Body of pancreas (tissue), 4 donors: ENCODE measurements at regions not wholly inside any gene's neighbourhood (a gene's known extent, or its start where the extent isn't known, plus 50 kb on each side); places are given as distances from the start of the nearest gene placed in this dataset.

Source experiments
- POLR2A ChIP-seq, 3 donors: fragments of 450-650 bp; IDR thresholded peaks; one replicate each; pipeline ENCODE4 v1.6.1; 2016; ENCODE audit warnings: antibody characterized with exemption in 3 of 3, mild to moderate bottlenecking in 2 of 3
- TF ChIP-seq, protein P1 (sequence below), 7 experiments: fragments of 450-650 bp in 4 of 7; fragments of 200-600 bp in 3 of 7; sonication (generic) in 3 of 7; IDR thresholded peaks; one replicate each; pipeline ENCODE4 v1.5.1; 2016 to 2019; ENCODE audit warnings: antibody characterized with exemption in 7 of 7

GRCh38 chr4:137425281-137425680, 107.0 kb downstream of the PCDH18 start:
- TF ChIP-seq, protein P1, sequence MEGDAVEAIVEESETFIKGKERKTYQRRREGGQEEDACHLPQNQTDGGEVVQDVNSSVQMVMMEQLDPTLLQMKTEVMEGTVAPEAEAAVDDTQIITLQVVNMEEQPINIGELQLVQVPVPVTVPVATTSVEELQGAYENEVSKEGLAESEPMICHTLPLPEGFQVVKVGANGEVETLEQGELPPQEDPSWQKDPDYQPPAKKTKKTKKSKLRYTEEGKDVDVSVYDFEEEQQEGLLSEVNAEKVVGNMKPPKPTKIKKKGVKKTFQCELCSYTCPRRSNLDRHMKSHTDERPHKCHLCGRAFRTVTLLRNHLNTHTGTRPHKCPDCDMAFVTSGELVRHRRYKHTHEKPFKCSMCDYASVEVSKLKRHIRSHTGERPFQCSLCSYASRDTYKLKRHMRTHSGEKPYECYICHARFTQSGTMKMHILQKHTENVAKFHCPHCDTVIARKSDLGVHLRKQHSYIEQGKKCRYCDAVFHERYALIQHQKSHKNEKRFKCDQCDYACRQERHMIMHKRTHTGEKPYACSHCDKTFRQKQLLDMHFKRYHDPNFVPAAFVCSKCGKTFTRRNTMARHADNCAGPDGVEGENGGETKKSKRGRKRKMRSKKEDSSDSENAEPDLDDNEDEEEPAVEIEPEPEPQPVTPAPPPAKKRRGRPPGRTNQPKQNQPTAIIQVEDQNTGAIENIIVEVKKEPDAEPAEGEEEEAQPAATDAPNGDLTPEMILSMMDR (IDR thresholded peaks at IDR 0.05) = no peak
- TF ChIP-seq POLR2A (IDR thresholded peaks at IDR 0.05) = no peak
